ENCODE measurements at regions not wholly inside any gene's neighbourhood (a gene's known extent, or its start where the extent isn't known, plus 50 kb on each side); places are given as distances from the start of the nearest gene placed in this dataset.
A peak's percentile ranks its signal among the peaks of the same experiment; 100 is the strongest.

- no peak for TF ChIP-seq CTCF (IDR thresholded peaks at IDR 0.05; ENCODE audit: low read depth, low read length)
- Histone ChIP-seq H3K27me3 (no peaks in the 10 kb centered on the region), H3K4me3 (ENCODE audit: low read depth, low read length) (no peak overlapping the region), H3K36me3 (no peaks in the 10 kb centered on the region), H3K9me3 (no peaks in the 10 kb centered on the region), H3K4me1 (no peaks in the 10 kb centered on the region)
- no peak for DNase-seq
These were observed 1445.5 kb downstream of the MAT2B start for GRCh38 chr5:164950927-164951326.

GRCh38 chr5:164951570-164951969, 1446.2 kb downstream of the MAT2B start:
- no peaks in the 10 kb centered on the region for H3K36me3 ChIP-seq
- H3K4me3 ChIP-seq (ENCODE audit: low read depth, low read length): no peak overlapping the region
- no peaks in the 10 kb centered on the region for H3K9me3 ChIP-seq
- no peaks in the 10 kb centered on the region for H3K27me3 ChIP-seq
- no peaks in the 10 kb centered on the region for H3K4me1 ChIP-seq
- DNase-seq: no peak
- no peak for TF ChIP-seq CTCF (IDR thresholded peaks at IDR 0.05; ENCODE audit: low read depth, low read length)

- Histone ChIP-seq H3K9me3 (no peaks in the 10 kb centered on the region), H3K4me1 (no peaks in the 10 kb centered on the region), H3K36me3 (no peaks in the 10 kb centered on the region), H3K27me3 (no peaks in the 10 kb centered on the region), H3K4me3 (ENCODE audit: low read depth, low read length) (no peak overlapping the region)
- peak; percentile 46 for TF ChIP-seq CTCF (IDR thresholded peaks at IDR 0.05; ENCODE audit: low read depth, low read length)
- no peak for DNase-seq
These were observed 1453.3 kb downstream of the MAT2B start for GRCh38 chr5:164958688-164959087.

- Histone ChIP-seq H3K36me3 (no peaks in the 10 kb centered on the region), H3K4me3 (ENCODE audit: low read depth, low read length) (no peak overlapping the region), H3K27me3 (no peaks in the 10 kb centered on the region), H3K4me1 (no peaks in the 10 kb centered on the region), H3K9me3 (no peaks in the 10 kb centered on the region)
- TF ChIP-seq CTCF (IDR thresholded peaks at IDR 0.05; ENCODE audit: low read depth, low read length): no peak
- no peak for DNase-seq
These were observed 1454.3 kb downstream of the MAT2B start for GRCh38 chr5:164959761-164960160.

GRCh38 chr5:164962329-164962961, 1457.0 kb downstream of the MAT2B start:
- DNase-seq: no peak
- no peak overlapping the region for H3K4me3 ChIP-seq (ENCODE audit: low read depth, low read length)
- H3K4me1 ChIP-seq: no peaks in the 10 kb centered on the region
- no peaks in the 10 kb centered on the region for H3K9me3 ChIP-seq
- TF ChIP-seq CTCF (IDR thresholded peaks at IDR 0.05; ENCODE audit: low read depth, low read length): no peak
- no peaks in the 10 kb centered on the region for H3K27me3 ChIP-seq
- H3K36me3 ChIP-seq: no peaks in the 10 kb centered on the region

- Histone ChIP-seq H3K9me3 (no peaks in the 10 kb centered on the region), H3K4me1 (no peaks in the 10 kb centered on the region), H3K36me3 (no peaks in the 10 kb centered on the region), H3K4me3 (ENCODE audit: low read depth, low read length) (no peak overlapping the region), H3K27me3 (no peaks in the 10 kb centered on the region)
- no peak for DNase-seq
- no peak for TF ChIP-seq CTCF (IDR thresholded peaks at IDR 0.05; ENCODE audit: low read depth, low read length)
These were observed 1461.2 kb downstream of the MAT2B start for GRCh38 chr5:164966611-164967010.

Data from BE2C (cell line).